Subcutaneous abdominal adipose tissue (tissue), 5 donors: ENCODE measurements at regions not wholly inside any gene's neighbourhood (a gene's known extent, or its start where the extent isn't known, plus 50 kb on each side); places are given as distances from the start of the nearest gene placed in this dataset.

Experiments used
- H3K27ac ChIP-seq: one replicate; pipeline ENCODE4 v1.7.0; 2013; ENCODE audit warnings: low read depth, mild to moderate bottlenecking, inconsistent platforms, low read length, moderate library complexity
- H3K27me3 ChIP-seq, 5 donors: one replicate each; pipeline ENCODE4 v1.7.0; 2013; ENCODE audit warnings: low read length in 5 of 5, inconsistent platforms in 1 of 5; ENCODE audit not compliant: control insufficient read depth in 5 of 5, insufficient read depth in 4 of 5
- H3K36me3 ChIP-seq, 5 donors: one replicate each; pipeline ENCODE4 v1.7.0; 2013; ENCODE audit warnings: low read length in 5 of 5; ENCODE audit not compliant: control insufficient read depth in 5 of 5, insufficient read depth in 5 of 5
- H3K4me1 ChIP-seq, 5 donors: one replicate each; pipeline ENCODE4 v1.7.0; 2013; ENCODE audit warnings: low read length in 5 of 5, mild to moderate bottlenecking in 3 of 5, moderate library complexity in 1 of 5; ENCODE audit not compliant: control insufficient read depth in 5 of 5, insufficient read depth in 5 of 5
- H3K4me3 ChIP-seq, 5 donors: one replicate each; pipeline ENCODE4 v1.7.0; 2013; ENCODE audit warnings: low read length in 5 of 5, low read depth in 1 of 5
- H3K9ac ChIP-seq, 5 donors: one replicate each; pipeline ENCODE4 v1.7.0; 2013; ENCODE audit warnings: low read length in 5 of 5, mild to moderate bottlenecking in 4 of 5, moderate library complexity in 3 of 5
- H3K9me3 ChIP-seq, 5 donors: one replicate each; pipeline ENCODE4 v1.7.0; 2013; ENCODE audit warnings: low read length in 5 of 5; ENCODE audit not compliant: control insufficient read depth in 5 of 5
- donor health status: healthy.
- donor health status: healthy.
- donor health status: healthy.
- donor health status: healthy.
- donor health status: healthy.

DNA sequence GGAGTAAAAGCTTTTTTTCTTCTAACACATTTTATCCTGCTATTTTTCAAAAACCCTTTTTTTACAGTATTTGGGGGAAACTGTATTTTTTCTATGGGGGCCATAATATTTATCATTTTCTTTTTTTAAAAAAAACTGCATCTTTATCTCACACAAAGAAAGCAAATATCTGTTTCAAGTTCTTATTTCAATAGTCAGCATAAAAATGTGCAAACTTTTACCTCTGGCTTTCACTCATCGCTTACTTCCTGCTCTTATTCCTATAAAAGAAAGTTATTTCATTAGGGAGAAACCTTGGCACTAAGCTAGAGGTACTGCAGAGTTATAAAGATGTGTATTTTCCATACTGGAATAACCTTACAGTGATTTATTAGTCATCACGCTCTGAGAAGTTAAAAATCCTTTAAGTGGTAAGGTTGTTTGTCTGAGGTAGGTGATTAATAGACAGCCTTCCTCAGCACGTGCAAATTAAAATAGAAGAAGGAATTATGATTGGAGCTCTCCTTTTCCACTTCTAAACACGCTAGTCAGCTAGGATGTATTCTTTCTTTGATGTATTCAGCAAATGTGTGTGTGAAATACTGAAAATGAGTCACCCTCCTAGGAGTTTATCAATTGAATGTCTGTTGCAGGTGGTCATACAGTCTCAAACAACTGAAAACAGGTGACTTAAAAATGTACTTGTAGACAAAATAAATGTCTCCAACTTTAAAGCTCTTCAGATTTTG is 461.0 kb downstream of the GXYLT1 start:
- no peaks in the 10 kb centered on the region for H3K27me3 ChIP-seq
- H3K27ac ChIP-seq, result no peak overlapping the region
- no peaks in the 10 kb centered on the region for H3K9me3 ChIP-seq
- H3K4me3 ChIP-seq, result no peak overlapping the region
- H3K36me3 ChIP-seq, result no peaks in the 10 kb centered on the region
- no peak overlapping the region for H3K9ac ChIP-seq
- H3K4me1 ChIP-seq, result no peaks in the 10 kb centered on the region

DNA sequence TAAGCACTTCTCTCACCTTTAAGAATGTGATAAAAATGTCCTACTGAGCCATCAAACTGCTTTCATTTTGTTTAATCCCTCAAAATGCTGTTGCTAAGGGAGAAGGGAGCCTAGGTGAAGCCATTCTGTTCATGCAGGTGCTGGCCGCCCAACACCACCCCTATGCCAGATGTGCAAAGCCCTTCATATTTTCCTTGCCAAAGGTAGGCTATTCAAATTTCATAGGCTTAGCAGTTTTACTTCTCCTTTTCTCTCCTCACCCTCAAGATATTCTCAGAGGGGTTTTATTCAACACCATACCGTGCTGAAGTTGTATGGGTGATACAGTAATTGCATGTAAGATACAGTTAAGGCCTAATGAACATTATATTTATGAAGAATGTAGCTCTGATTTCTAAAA is 461.7 kb downstream of the GXYLT1 start:
- H3K27me3 ChIP-seq, result no peaks in the 10 kb centered on the region
- no peak overlapping the region for H3K27ac ChIP-seq
- H3K36me3 ChIP-seq, result no peaks in the 10 kb centered on the region
- H3K9ac ChIP-seq, result no peak overlapping the region
- no peaks in the 10 kb centered on the region for H3K4me1 ChIP-seq
- no peaks in the 10 kb centered on the region for H3K9me3 ChIP-seq
- H3K4me3 ChIP-seq, result no peak overlapping the region

DNA sequence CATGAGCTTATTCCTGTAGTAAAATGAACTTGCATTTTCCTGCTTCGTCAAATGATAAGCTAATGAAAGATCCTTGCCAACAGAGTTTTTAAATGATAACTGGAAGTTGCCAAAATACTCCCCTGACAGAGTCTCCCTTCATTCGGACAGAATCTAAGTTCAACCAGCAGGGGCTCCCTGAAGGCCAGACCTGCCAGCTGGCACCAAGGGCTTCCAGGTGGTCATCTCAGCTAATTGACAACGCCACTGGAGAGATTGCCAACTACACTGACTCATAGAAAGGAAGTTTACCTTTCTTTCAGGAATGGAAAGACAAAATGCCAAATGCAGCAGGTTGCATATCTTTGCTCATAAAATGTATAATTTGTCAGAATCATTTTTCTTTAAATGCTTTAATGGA is 462.8 kb downstream of the GXYLT1 start:
- Histone ChIP-seq H3K36me3 (no peaks in the 10 kb centered on the region), H3K27me3 (no peaks in the 10 kb centered on the region), H3K9ac (no peak overlapping the region), H3K27ac (no peak overlapping the region), H3K4me1 (no peaks in the 10 kb centered on the region), H3K9me3 (no peaks in the 10 kb centered on the region), H3K4me3 (no peak overlapping the region)

DNA sequence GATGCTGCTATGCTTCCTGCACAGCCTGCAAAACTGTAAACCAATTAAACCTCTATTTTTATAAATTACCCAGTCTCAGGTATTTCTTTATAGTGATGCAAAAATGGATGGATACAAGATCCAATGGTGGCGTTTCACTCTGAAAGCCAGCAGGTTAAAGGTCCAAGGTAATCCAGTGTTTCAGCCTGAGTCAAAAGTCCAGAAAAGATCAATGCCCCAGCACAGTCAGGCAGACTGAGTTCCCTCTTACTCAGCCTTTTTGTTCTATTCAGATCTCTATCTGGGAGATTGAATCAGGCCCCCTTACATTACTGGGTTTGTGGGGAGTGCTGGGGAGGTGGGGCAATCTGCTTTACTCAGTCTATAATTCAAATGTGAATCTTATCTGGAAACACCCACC is 464.5 kb downstream of the GXYLT1 start:
- Histone ChIP-seq H3K4me3 (no peak overlapping the region), H3K9me3 (no peaks in the 10 kb centered on the region), H3K4me1 (no peaks in the 10 kb centered on the region), H3K27me3 (no peaks in the 10 kb centered on the region), H3K36me3 (no peaks in the 10 kb centered on the region), H3K9ac (no peak overlapping the region), H3K27ac (no peak overlapping the region)

DNA sequence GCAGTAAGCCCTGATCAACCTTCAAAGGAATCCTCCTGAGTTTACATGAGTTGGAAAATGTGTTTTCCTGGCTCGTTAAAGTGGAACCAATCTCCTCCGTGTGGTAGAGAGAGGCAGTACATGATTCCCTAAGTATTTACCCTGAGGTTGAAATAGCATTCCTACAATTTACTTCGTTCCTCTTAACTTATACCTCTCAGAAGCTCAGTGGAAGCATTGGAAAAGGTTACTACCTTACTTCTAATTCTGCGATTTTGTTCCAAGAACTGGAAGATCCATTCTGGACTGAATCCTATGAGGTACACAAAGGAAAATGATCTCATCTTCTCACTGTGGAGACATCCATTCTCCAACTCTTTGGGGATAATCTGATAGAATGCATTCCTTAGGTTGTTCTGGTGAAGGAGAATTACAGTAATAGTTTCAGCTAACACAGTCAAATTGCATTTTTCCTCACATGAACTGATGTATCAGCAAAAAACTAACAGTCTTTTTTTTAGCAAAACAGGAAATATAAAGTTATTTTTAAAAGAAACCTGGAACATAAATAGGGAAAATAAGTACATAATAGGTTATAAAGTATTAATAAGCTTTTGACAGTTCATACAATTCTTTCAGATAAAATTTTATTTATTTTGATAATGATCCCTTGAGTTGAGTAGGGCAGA is 475.6 kb downstream of the PDZRN4 start:
- H3K9ac ChIP-seq, result no peak overlapping the region
- no peaks in the 10 kb centered on the region for H3K36me3 ChIP-seq
- H3K27ac ChIP-seq, result no peak overlapping the region
- no peaks in the 10 kb centered on the region for H3K27me3 ChIP-seq
- H3K9me3 ChIP-seq, result peaks cover 0 to 3% (median 0%) of the 10 kb centered on the region in 5 donors
- no peak overlapping the region for H3K4me3 ChIP-seq
- no peaks in the 10 kb centered on the region for H3K4me1 ChIP-seq

DNA sequence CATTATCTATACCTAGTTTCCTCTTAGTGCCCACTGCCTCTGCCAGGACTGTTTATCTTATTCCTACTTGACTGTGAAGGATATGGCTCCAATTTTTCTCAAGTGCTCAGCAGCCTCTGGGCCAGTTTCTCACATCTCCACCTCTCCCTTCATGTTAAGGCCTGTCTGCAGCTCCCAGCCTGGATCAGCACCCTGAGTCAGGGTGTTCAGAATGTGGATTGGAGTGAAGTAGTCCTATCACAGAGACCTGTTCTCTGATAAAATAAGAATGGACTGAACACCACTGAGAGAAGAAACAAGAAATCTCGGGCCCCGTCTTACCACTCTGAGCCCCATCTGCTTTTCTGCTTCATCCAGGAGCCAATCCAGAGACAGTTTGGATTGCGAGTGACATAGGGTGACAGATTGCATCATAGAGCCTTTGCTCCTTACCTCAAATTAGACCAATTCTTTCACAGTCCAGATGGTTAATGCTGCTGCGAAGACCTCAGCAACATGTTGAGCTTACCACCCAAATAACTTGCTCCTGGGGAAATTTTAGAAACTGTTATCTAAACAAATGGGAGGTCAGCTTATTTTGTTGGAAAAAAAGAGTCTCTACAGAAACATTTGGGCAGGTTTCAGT is 473.1 kb downstream of the PDZRN4 start:
- H3K4me3 ChIP-seq, result no peak overlapping the region
- no peak overlapping the region for H3K27ac ChIP-seq

DNA sequence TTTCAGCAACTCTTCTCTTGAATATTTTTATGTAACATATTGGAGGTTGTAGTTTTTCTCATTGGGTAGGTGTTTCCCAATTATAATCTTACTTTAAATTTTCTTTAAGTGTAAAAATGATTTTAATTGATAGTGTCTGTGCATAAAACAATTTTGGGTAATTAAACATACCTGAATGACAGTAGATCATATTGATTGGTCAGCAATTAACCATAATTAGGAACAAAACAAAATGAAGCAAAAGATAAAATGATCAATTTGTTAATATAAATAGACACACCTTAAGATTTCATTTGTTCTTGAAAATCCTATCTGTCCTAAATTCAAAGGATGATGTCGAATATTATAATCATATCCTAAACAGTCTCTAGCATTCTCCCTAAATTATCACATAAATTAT is 468.3 kb downstream of the PDZRN4 start:
- no peak overlapping the region for H3K4me3 ChIP-seq
- no peak overlapping the region for H3K27ac ChIP-seq
- H3K9ac ChIP-seq, result no peak overlapping the region
- no peaks in the 10 kb centered on the region for H3K36me3 ChIP-seq
- no peaks in the 10 kb centered on the region for H3K4me1 ChIP-seq
- peaks cover 0 to 15% (median 0%) of the 10 kb centered on the region in 5 donors for H3K9me3 ChIP-seq
- H3K27me3 ChIP-seq, result no peaks in the 10 kb centered on the region

More for the DNA sequence above, 473.1 kb downstream of the PDZRN4 start:
- Histone ChIP-seq H3K4me1 (no peaks in the 10 kb centered on the region), H3K9ac (no peak overlapping the region), H3K36me3 (no peaks in the 10 kb centered on the region), H3K9me3 (peaks cover 0 to 3% (median 0%) of the 10 kb centered on the region in 5 donors), H3K27me3 (no peaks in the 10 kb centered on the region)

DNA sequence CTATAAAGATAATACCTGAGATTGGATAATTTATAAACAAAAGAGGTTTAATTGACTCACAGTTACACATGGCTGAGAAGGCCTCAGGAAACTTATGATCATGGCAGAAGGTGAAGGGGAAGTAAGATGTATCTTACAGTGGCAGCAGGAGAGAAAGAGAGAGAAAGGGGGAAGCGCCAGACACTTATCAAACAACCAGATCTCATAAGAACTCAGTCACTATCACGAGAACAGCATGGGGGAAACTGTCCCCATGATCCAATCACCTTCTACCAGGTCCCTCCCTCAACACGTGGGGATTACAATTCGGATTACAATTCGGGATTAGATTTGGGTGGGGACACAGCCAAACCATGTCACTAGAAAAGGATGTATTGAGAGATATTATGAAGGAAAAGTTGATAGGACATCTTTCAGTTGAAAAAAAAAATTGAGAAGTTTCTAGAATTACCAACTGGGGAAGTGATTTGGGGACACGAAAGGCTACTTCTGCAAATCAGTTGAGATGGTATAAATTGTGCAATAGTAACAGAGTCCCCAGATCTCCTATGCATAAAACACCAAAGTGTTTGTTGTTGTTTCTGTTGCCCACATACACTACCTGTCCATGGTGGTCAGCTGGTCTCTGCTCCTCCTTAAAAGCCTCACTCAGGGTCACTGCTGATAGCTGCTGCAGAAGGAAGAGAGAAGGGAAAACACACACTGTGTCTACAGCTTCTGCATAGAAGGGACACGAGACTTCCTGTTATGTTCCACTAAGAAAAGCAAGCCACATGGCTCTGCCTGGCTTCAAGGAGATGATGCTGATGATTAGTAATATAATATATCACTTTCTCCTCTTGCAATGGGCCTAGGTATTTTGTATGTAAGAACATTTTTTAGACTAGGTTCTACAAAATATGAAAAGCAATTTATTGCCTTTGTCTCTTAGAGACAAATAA is 465.5 kb downstream of the PDZRN4 start:
- no peak overlapping the region for H3K4me3 ChIP-seq

DNA sequence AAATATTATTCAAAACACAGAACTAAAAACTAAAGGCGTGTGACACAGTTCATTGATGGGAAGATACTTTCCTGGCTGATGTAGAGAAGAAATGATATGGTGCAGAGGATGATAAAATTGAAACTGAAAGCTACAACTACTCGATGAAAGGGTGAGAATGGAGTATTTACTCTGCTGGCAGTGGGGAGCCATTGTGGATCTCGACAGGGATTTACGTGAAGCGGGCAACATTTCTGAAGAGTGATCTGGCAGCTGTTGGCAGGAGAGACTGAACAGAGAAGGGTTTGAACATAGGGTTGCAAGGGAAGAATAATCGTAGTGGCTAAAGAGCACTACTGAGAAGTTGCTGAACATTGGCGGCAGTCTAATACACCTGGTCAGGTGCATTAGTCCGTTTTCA is 464.9 kb downstream of the PDZRN4 start:
- peaks cover 0 to 15% (median 0%) of the 10 kb centered on the region in 5 donors for H3K9me3 ChIP-seq
- H3K36me3 ChIP-seq, result no peaks in the 10 kb centered on the region
- no peak overlapping the region for H3K27ac ChIP-seq
- H3K4me1 ChIP-seq, result no peaks in the 10 kb centered on the region
- no peaks in the 10 kb centered on the region for H3K27me3 ChIP-seq
- H3K9ac ChIP-seq, result no peak overlapping the region
- no peak overlapping the region for H3K4me3 ChIP-seq

More for the DNA sequence above, 465.5 kb downstream of the PDZRN4 start:
- H3K27ac ChIP-seq, result no peak overlapping the region
- H3K27me3 ChIP-seq, result no peaks in the 10 kb centered on the region
- no peak overlapping the region for H3K9ac ChIP-seq
- H3K36me3 ChIP-seq, result no peaks in the 10 kb centered on the region
- H3K9me3 ChIP-seq, result peaks cover 0 to 15% (median 0%) of the 10 kb centered on the region in 5 donors
- no peaks in the 10 kb centered on the region for H3K4me1 ChIP-seq
